SU-DHL-6 (cell line): ENCODE measurements at regions not wholly inside any gene's neighbourhood (a gene's known extent, or its start where the extent isn't known, plus 50 kb on each side); places are given as distances from the start of the nearest gene placed in this dataset.

Experiments
- H2AFZ ChIP-seq: fragments of 200-600 bp; sonication (generic); 2 replicates; pipeline ENCODE4 v1.6.1; 2014; ENCODE audit warnings: low read depth, mild to moderate bottlenecking, moderate library complexity, mixed read lengths, antibody characterized with exemption, low read length; ENCODE audit not compliant: severe bottlenecking
- H3F3A ChIP-seq: fragments of 200-600 bp; shearing (Covaris generic); 2 replicates; pipeline ENCODE4 v1.6.0; 2016; ENCODE audit warnings: antibody characterized with exemption, mild to moderate bottlenecking; ENCODE audit not compliant: insufficient read depth
- H3K27ac ChIP-seq: fragments of 200-600 bp; sonication (generic); 2 replicates; pipeline ENCODE4 v1.5.1; 2016; ENCODE audit warnings: low read depth, mild to moderate bottlenecking, low read length, moderate library complexity, mixed read lengths
- H3K27me3 ChIP-seq: fragments of 200-600 bp; sonication (generic), shearing (Covaris generic); 2 replicates; pipeline ENCODE4 v1.6.0; 2014; ENCODE audit warnings: mild to moderate bottlenecking, low read length
- H3K36me3 ChIP-seq: fragments of 200-600 bp; sonication (generic); 2 replicates; pipeline ENCODE4 v1.6.1; 2014; ENCODE audit warnings: mild to moderate bottlenecking, low read length, mixed read lengths
- H3K4me2 ChIP-seq: fragments of 300-600, 200-600 bp; shearing (Covaris generic), sonication (generic); 2 replicates; pipeline ENCODE4 v1.6.0; 2014; ENCODE audit warnings: low read length, low read depth, mild to moderate bottlenecking; ENCODE audit not compliant: poor library complexity, severe bottlenecking
- H3K4me3 ChIP-seq: fragments of 200-600 bp; sonication (generic); 2 replicates; pipeline ENCODE4 v1.5.1; 2014; ENCODE audit warnings: antibody characterized with exemption, low read length, mild to moderate bottlenecking, mixed read lengths; ENCODE audit not compliant: insufficient read depth, poor library complexity, severe bottlenecking
- H3K79me2 ChIP-seq: fragments of 200-600 bp; sonication (generic); 2 replicates; pipeline ENCODE4 v1.6.1; 2014; ENCODE audit warnings: mild to moderate bottlenecking, low read length, moderate library complexity; ENCODE audit not compliant: insufficient read depth
- H3K9ac ChIP-seq: fragments of 200-600 bp; sonication (generic); 2 replicates; pipeline ENCODE4 v1.7.0; 2014; ENCODE audit warnings: mild to moderate bottlenecking, low read length
- H3K9me2 ChIP-seq: fragments of 200-600 bp; sonication (generic); replicated peaks from 2 replicates; pipeline ENCODE4 v1.6.1; 2014; ENCODE audit warnings: low read length; ENCODE audit not compliant: insufficient read depth
- H3K9me3 ChIP-seq: fragments of 200-600 bp; sonication (generic); 2 replicates; pipeline ENCODE4 v1.6.1; 2014; ENCODE audit warnings: low read length, mixed read lengths; ENCODE audit not compliant: insufficient read depth
- H4K20me1 ChIP-seq: fragments of 200-600 bp; sonication (generic); 2 replicates; pipeline ENCODE4 v1.6.1; 2014; ENCODE audit warnings: low read depth, mild to moderate bottlenecking, antibody characterized with exemption, low read length, moderate library complexity, mixed read lengths
- CTCF ChIP-seq: fragments of 200-600 bp; sonication (generic); IDR thresholded peaks from one replicate; pipeline ENCODE4 v1.5.1; 2017; ENCODE audit warnings: antibody characterized with exemption, mild to moderate bottlenecking, low read length, moderate library complexity; ENCODE audit not compliant: insufficient read depth, poor library complexity, severe bottlenecking
- EZH2phosphoT487 ChIP-seq: fragments of 200-600 bp; sonication (generic), shearing (Covaris generic); conservative IDR thresholded peaks from 2 replicates; pipeline ENCODE4 v1.6.1; 2018; ENCODE audit warnings: mild to moderate bottlenecking, antibody characterized with exemption, low read length, moderate library complexity, mixed read lengths

GRCh38 chr10:3224241-3224640 lies 51.7 kb upstream of the PITRM1 start:
- Histone ChIP-seq H3K9me2 (no peaks in the 10 kb centered on the region), H3K4me2 (no peak overlapping the region), H3K79me2 (no peaks in the 10 kb centered on the region), H4K20me1 (no peaks in the 10 kb centered on the region), H3K27ac (no peak overlapping the region), H3K9ac (no peak overlapping the region), H3K9me3 (no peaks in the 10 kb centered on the region), H2AFZ (no peak overlapping the region), H3K36me3 (no peaks in the 10 kb centered on the region), H3K27me3 (no peaks in the 10 kb centered on the region), H3K4me3 (no peak overlapping the region), H3F3A (no peaks in the 10 kb centered on the region)
- TF ChIP-seq EZH2phosphoT487 (no peak), CTCF (no peak)

DNA sequence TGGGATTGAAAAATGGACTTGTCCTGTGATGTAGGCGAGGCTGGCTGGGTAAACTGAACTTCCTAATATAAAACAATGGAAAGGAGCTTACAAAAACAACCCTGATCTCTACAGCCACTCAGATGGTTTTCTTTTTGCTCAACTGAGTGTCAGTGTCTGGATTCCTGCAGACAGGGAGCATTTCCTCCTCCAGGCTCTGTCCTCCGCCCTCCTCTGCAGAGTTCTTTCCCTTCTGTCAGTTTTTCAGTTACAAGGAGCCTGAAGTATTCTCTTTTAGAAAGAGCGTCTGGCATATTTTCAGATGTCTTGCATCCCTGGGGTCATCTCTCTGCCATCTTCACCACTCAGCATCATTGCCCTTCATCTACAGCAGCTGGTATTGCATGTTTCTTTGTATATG lies 50.0 kb upstream of the PITRM1 start:
- H2AFZ ChIP-seq, result no peak overlapping the region
- no peak overlapping the region for H3K9ac ChIP-seq
- TF ChIP-seq CTCF (no peak), EZH2phosphoT487 (no peak)

More for the DNA sequence above, 50.0 kb upstream of the PITRM1 start:
- Histone ChIP-seq H3K4me2 (no peak overlapping the region), H3K4me3 (no peak overlapping the region), H3K9me3 (no peaks in the 10 kb centered on the region), H3K36me3 (no peaks in the 10 kb centered on the region), H4K20me1 (no peaks in the 10 kb centered on the region), H3K9me2 (no peaks in the 10 kb centered on the region), H3F3A (no peaks in the 10 kb centered on the region), H3K27me3 (no peaks in the 10 kb centered on the region), H3K79me2 (no peaks in the 10 kb centered on the region), H3K27ac (no peak overlapping the region)
